OCI-LY1 (cell line): ENCODE measurements at regions not wholly inside any gene's neighbourhood (a gene's known extent, or its start where the extent isn't known, plus 50 kb on each side); places are given as distances from the start of the nearest gene placed in this dataset.

ENCODE experiments used
- H2AFZ ChIP-seq: fragments of 200-600 bp; sonication (generic), shearing (Covaris generic); 2 replicates; pipeline ENCODE4 v1.6.0; 2014; ENCODE audit warnings: antibody characterized with exemption, mild to moderate bottlenecking, low read length
- H3F3A ChIP-seq: fragments of 200-600 bp; sonication (generic), shearing (Covaris generic); 2 replicates; pipeline ENCODE4 v1.6.0; 2014; ENCODE audit warnings: mild to moderate bottlenecking, antibody characterized with exemption, low read length, moderate library complexity; ENCODE audit not compliant: insufficient read depth
- H3K27ac ChIP-seq: fragments of 200-600 bp; sonication (generic); 2 replicates; pipeline ENCODE4 v1.5.1; 2014; ENCODE audit warnings: low read length, mixed run types, mild to moderate bottlenecking, low read depth; ENCODE audit not compliant: poor library complexity, severe bottlenecking
- H3K27me3 ChIP-seq: fragments of 200-600 bp; sonication (generic); 2 replicates; pipeline ENCODE4 v1.6.0; 2014; ENCODE audit warnings: antibody characterized with exemption, mild to moderate bottlenecking, low read length, moderate library complexity; ENCODE audit not compliant: insufficient read depth
- H3K36me3 ChIP-seq: fragments of 200-600 bp; sonication (generic); 2 replicates; pipeline ENCODE4 v1.6.1; 2014; ENCODE audit warnings: mild to moderate bottlenecking, antibody characterized with exemption, low read length, moderate library complexity, mixed read lengths; ENCODE audit not compliant: insufficient read depth
- H3K4me1 ChIP-seq: fragments of 200-600 bp; sonication (generic); 2 replicates; pipeline ENCODE4 v1.5.1; 2014; ENCODE audit warnings: mild to moderate bottlenecking, low read length, moderate library complexity; ENCODE audit not compliant: insufficient read depth, severe bottlenecking
- H3K4me2 ChIP-seq: fragments of 200-600 bp; sonication (generic), shearing (Covaris generic); 2 replicates; pipeline ENCODE4 v1.6.1; 2014; ENCODE audit warnings: low read length
- H3K4me3 ChIP-seq: fragments of 200-600 bp; sonication (generic); 2 replicates; pipeline ENCODE4 v1.5.1; 2014; ENCODE audit warnings: low read length, low read depth, mild to moderate bottlenecking, mixed read lengths; ENCODE audit not compliant: poor library complexity, severe bottlenecking
- H3K79me2 ChIP-seq: fragments of 200-600 bp; shearing (Covaris generic); 2 replicates; pipeline ENCODE4 v1.6.1; 2016; ENCODE audit warnings: mixed run types, low read length, mixed read lengths; ENCODE audit not compliant: insufficient read depth
- H3K9ac ChIP-seq: fragments of 200-600 bp; sonication (generic), shearing (Covaris generic); 2 replicates; pipeline ENCODE4 v1.6.1; 2014; ENCODE audit warnings: mild to moderate bottlenecking, low read length, mixed read lengths
- H3K9me2 ChIP-seq: fragments of 200-600 bp; sonication (generic), shearing (Covaris generic); 2 replicates; pipeline ENCODE4 v1.6.1; 2014; ENCODE audit warnings: low read depth, mild to moderate bottlenecking, low read length, mixed read lengths
- H3K9me3 ChIP-seq: fragments of 200-600 bp; shearing (Covaris generic); 2 replicates; pipeline ENCODE4 v1.6.1; 2014; ENCODE audit warnings: low read length, mixed read lengths
- H4K20me1 ChIP-seq: fragments of 200-600 bp; sonication (generic), shearing (Covaris generic); 2 replicates; pipeline ENCODE4 v1.6.0; 2016; ENCODE audit warnings: mild to moderate bottlenecking, low read length; ENCODE audit not compliant: insufficient read depth
- EZH2 ChIP-seq: fragments of 200-600 bp; sonication (generic), shearing (Covaris generic); IDR thresholded peaks from 2 replicates; pipeline ENCODE4 v1.8.0; 2017; ENCODE audit warnings: borderline replicate concordance, mixed run types, mild to moderate bottlenecking, antibody characterized with exemption, low read length, moderate library complexity, mixed read lengths
- TF ChIP-seq, protein P1 (sequence below): fragments of 200-600 bp; sonication (generic), shearing (Covaris generic); IDR thresholded peaks from 2 replicates; pipeline ENCODE4 v1.5.1; 2017; ENCODE audit warnings: mild to moderate bottlenecking, antibody characterized with exemption, low read length, moderate library complexity, mixed read lengths

DNA sequence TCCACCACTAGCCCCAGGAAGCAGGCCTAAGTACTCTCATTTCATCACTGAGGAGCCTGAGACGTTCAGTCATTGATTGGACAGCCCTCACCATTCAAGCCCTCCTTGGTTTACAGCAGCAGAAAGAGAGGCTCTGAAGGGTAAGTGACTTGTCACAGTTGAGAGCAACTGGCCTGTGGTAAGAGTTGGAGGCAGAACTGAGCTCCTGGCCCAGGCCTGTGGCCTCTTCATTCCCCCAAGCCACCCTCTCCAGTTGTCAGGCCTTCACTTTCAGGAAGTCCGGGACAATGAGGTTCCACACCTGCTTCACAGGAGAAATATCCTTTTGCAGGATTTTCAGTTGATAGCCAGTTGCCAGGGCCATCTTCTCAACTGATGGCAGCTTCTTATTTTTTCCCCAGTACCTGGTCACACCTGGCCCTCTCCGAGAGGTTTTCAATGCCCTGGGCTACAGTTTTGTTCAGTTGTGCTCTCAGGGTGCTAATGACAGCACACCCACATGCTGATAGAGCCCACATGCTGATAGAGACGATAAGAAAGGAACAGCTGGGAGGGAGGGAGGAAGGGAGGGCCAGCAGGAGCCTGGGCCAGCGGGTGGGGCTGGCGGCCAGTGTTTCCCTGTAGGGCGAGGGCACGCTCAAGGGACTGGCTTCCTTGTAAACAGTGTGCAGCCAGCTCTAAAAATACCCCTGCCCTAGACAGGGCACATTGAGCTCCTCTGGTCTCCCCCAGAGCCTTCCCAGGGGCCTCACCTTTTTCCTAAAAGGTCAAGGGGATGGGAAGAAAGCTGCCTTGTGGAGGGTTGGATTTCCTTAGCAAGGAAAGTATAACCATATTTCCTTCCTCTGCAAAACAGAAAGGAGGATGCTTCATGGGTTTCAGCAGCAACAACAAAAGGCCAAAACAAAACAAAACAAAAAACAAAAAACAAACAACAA, 112.7 kb upstream of the JUN start:
- TF ChIP-seq, protein P1, sequence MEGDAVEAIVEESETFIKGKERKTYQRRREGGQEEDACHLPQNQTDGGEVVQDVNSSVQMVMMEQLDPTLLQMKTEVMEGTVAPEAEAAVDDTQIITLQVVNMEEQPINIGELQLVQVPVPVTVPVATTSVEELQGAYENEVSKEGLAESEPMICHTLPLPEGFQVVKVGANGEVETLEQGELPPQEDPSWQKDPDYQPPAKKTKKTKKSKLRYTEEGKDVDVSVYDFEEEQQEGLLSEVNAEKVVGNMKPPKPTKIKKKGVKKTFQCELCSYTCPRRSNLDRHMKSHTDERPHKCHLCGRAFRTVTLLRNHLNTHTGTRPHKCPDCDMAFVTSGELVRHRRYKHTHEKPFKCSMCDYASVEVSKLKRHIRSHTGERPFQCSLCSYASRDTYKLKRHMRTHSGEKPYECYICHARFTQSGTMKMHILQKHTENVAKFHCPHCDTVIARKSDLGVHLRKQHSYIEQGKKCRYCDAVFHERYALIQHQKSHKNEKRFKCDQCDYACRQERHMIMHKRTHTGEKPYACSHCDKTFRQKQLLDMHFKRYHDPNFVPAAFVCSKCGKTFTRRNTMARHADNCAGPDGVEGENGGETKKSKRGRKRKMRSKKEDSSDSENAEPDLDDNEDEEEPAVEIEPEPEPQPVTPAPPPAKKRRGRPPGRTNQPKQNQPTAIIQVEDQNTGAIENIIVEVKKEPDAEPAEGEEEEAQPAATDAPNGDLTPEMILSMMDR, result no peak
- no peak for TF ChIP-seq EZH2
- Histone ChIP-seq H3K9me2 (no peaks in the 10 kb centered on the region), H3K4me3 (no peak overlapping the region), H3K4me2 (no peak overlapping the region), H3K36me3 (no peaks in the 10 kb centered on the region), H4K20me1 (no peaks in the 10 kb centered on the region), H3K9me3 (no peaks in the 10 kb centered on the region), H3K4me1 (no peaks in the 10 kb centered on the region), H2AFZ (no peak overlapping the region), H3K27me3 (no peaks in the 10 kb centered on the region), H3K27ac (no peak overlapping the region), H3K9ac (no peak overlapping the region), H3F3A (no peaks in the 10 kb centered on the region), H3K79me2 (no peaks in the 10 kb centered on the region)

DNA sequence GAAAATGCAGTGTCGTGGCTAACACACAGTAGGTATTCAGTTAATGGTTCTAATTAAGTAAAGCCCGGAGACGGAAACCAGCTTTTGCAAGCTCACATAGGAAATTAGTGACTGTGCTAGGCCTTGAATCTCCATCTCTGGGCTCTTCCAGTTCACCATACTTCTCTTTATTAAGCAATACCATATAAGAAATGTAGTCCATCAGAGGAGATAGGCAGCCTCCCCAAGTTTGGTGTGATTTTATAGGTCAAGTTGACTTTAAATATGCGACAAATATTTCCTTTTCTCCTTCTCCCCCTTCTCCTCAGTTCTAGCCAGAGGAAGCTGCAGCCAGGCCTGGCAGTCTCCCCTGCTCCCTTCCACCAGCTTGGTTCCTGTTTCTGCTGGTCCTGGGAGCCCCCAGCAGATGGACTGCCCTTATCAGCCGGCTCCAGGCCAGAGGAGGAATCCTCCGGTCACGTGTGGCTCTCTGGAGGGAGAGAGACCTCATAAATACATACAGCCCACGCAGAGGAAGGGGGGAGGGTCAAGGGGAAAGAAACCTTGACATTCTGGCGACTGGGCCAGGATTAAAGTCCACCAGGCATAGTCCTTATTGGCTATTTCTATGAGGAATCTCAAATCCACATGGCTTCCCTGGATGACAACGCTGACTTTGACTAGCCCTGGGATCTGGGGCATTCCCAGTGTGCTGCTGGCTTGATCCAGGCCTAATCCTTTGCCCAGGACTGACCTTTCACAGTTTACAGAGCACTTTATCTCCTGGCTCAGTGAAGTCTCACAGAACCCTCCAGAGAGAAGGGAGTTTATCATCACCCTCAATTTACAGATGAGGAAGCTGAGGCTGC, 115.1 kb upstream of the JUN start:
- no peaks in the 10 kb centered on the region; the same call in 1 of the 2 replicates for H3K27me3 ChIP-seq
- no peak overlapping the region for H3K4me3 ChIP-seq
- peaks cover 6% of the 10 kb centered on the region for H3K4me1 ChIP-seq
- no peak overlapping the region for H2AFZ ChIP-seq
- H3K9me2 ChIP-seq, result no peaks in the 10 kb centered on the region
- no peak for TF ChIP-seq EZH2
- TF ChIP-seq, protein P1, result no peak
- no peak overlapping the region for H3K27ac ChIP-seq
- no peaks in the 10 kb centered on the region for H3K79me2 ChIP-seq
- no peaks in the 10 kb centered on the region for H3F3A ChIP-seq
- no peak overlapping the region for H3K9ac ChIP-seq
- H3K36me3 ChIP-seq, result no peaks in the 10 kb centered on the region
- no peaks in the 10 kb centered on the region for H4K20me1 ChIP-seq
- no peaks in the 10 kb centered on the region for H3K9me3 ChIP-seq
- no peak overlapping the region for H3K4me2 ChIP-seq

DNA sequence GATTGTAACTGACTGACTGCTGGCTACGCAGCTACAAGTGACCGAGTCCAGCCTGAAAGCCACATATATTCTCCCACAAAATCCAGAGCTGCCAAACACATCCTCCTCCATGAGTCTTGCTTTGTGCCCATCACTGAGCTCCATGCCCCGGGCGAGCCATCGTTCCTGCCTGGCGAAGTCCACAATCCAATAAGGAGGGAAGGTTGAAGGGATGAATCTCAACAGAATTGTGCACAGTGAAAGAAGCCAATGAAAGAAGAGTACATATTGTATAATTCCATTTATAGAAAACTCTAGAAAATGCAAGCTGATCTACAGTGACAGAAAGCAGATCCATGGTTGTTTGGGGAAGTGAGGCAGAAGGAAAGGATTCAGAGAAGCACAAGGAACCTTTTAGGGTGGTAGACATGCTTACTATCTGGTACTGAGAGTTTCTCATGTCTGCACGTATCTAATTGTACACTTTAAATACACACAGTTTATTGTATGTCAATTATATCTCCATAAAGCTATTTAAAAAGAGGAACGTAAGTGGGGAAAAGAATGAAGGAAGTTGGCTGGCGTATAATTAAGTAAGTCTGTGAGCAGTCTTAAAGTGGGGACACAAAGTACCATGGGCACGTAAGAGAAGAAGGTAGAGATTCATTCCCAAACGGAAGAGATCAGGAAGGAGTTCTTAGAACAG, 115.9 kb upstream of the JUN start:
- Histone ChIP-seq H3K4me2 (no peak overlapping the region), H4K20me1 (no peaks in the 10 kb centered on the region), H3K4me1 (peaks cover 6% of the 10 kb centered on the region), H3K9me2 (no peaks in the 10 kb centered on the region), H3F3A (no peaks in the 10 kb centered on the region), H3K27me3 (no peaks in the 10 kb centered on the region; the same call in 1 of the 2 replicates), H3K9ac (no peak overlapping the region), H3K36me3 (no peaks in the 10 kb centered on the region), H3K79me2 (no peaks in the 10 kb centered on the region), H3K4me3 (no peak overlapping the region), H2AFZ (no peak overlapping the region), H3K27ac (no peak overlapping the region), H3K9me3 (no peaks in the 10 kb centered on the region)
- TF ChIP-seq, protein P1, result no peak
- TF ChIP-seq EZH2, result no peak
